ENCODE measurements at regions not wholly inside any gene's neighbourhood (a gene's known extent, or its start where the extent isn't known, plus 50 kb on each side); places are given as distances from the start of the nearest gene placed in this dataset.

GRCh38 chr10:113273181-113274163 lies 279.4 kb upstream of the HABP2 start:
- POLR2A ChIA-PET (ENCODE audit: low non-redundant PET), result interaction anchor here (0.7 kb wide), 1 partner anchor 21 kb away, joined by 3 read pairs; no protein-coding TSS in a partner anchor
- CTCF ChIA-PET, result no interaction called here
- no peak for DNase-seq (ENCODE audit: low spot score)

GRCh38 chr10:113274176-113274829 lies 278.6 kb upstream of the HABP2 start:
- no peak overlapping the region for H3K27ac ChIP-seq

More at GRCh38 chr10:113273181-113274163, 279.4 kb upstream of the HABP2 start:
- TF ChIP-seq, protein P1, sequence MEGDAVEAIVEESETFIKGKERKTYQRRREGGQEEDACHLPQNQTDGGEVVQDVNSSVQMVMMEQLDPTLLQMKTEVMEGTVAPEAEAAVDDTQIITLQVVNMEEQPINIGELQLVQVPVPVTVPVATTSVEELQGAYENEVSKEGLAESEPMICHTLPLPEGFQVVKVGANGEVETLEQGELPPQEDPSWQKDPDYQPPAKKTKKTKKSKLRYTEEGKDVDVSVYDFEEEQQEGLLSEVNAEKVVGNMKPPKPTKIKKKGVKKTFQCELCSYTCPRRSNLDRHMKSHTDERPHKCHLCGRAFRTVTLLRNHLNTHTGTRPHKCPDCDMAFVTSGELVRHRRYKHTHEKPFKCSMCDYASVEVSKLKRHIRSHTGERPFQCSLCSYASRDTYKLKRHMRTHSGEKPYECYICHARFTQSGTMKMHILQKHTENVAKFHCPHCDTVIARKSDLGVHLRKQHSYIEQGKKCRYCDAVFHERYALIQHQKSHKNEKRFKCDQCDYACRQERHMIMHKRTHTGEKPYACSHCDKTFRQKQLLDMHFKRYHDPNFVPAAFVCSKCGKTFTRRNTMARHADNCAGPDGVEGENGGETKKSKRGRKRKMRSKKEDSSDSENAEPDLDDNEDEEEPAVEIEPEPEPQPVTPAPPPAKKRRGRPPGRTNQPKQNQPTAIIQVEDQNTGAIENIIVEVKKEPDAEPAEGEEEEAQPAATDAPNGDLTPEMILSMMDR (conservative IDR thresholded peaks at IDR 0.05; ENCODE audit: low read depth), result no peak
- H3K27ac ChIP-seq, result no peak overlapping the region

GRCh38 chr10:113278221-113278620 lies 274.6 kb upstream of the HABP2 start:
- no peak overlapping the region for H3K27ac ChIP-seq
- TF ChIP-seq, protein P1 (conservative IDR thresholded peaks at IDR 0.05; ENCODE audit: low read depth), result no peak
- ChIA-PET CTCF (no interaction called here), POLR2A (ENCODE audit: low non-redundant PET) (no interaction called here)
- no peak for DNase-seq (ENCODE audit: low spot score)

More at GRCh38 chr10:113274176-113274829, 278.6 kb upstream of the HABP2 start:
- no peak for DNase-seq (ENCODE audit: low spot score)
- CTCF ChIA-PET, result no interaction called here
- TF ChIP-seq, protein P1 (conservative IDR thresholded peaks at IDR 0.05; ENCODE audit: low read depth), result no peak
- POLR2A ChIA-PET (ENCODE audit: low non-redundant PET), result no interaction called here

DNA sequence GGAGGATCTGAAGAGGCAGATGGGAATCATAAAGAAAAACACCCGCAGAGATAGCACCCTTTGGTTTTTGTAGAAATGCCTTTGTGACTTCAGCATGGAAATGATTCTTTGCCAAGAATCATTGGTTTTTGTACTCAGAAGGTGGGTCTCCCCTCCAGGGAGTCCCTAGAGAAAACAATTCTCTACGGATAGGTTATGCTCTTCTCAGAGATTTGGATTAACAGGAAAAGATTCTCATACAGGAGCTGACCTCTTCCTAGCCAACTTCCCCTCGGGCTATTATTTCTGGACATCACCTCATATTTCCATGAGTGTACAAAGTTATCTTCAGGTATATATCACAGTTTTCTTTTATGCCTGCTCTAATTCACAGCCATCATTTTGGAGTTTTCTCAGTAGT lies 274.2 kb upstream of the HABP2 start:
- no peak for DNase-seq (ENCODE audit: low spot score)
- CTCF ChIA-PET, result no interaction called here
- POLR2A ChIA-PET (ENCODE audit: low non-redundant PET), result no interaction called here
- no peak overlapping the region for H3K27ac ChIP-seq
- TF ChIP-seq, protein P1 (conservative IDR thresholded peaks at IDR 0.05; ENCODE audit: low read depth), result no peak

DNA sequence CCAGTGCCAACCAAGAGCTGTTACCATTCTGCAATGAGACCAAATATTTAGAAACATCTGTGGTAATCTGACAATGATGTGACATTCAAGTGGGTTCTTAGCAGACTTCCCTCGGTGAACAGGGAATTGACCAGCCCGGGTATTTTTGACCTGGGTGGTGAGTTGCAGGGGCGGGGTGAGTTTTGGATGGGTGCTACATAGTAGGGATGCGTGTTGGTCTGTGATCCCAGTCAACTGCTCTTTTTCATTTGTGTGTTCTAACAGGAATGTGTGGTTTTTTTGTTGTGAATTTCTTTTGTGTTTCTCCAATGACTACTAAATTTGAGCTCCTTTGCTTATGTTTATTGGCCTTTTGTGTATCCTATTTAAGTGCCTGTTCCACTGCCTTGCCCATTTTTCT lies 273.6 kb upstream of the HABP2 start:
- POLR2A ChIA-PET (ENCODE audit: low non-redundant PET), result no interaction called here
- CTCF ChIA-PET, result no interaction called here
- TF ChIP-seq, protein P1 (conservative IDR thresholded peaks at IDR 0.05; ENCODE audit: low read depth), result no peak
- H3K27ac ChIP-seq, result no peak overlapping the region
- DNase-seq (ENCODE audit: low spot score), result no peak

DNA sequence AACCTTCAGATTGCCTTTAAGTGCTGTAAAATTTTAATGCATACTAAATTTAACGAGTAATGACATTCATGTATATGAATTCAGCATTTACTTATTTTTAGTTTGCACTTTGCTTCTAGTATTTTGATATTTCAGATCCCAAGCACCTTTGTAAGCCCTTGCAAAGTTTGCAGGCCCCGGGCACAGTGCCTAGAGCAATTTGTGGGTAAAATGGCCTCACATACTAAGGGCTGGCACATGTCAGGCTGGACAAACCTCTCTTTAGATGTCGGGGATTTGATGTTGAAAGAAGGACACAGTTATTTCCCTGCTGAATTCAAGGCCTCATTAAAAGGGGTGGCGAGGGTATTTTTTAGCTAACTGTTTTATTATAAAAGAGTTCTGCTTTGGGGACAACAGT lies 270.3 kb upstream of the HABP2 start:
- POLR2A ChIA-PET (ENCODE audit: low non-redundant PET), result no interaction called here
- no peak overlapping the region for H3K27ac ChIP-seq
- TF ChIP-seq, protein P1 (conservative IDR thresholded peaks at IDR 0.05; ENCODE audit: low read depth), result no peak
- no peak for DNase-seq (ENCODE audit: low spot score)
- CTCF ChIA-PET, result no interaction called here

Measured in RWPE1 (cell line).